ENCODE measurements at regions not wholly inside any gene's neighbourhood (a gene's known extent, or its start where the extent isn't known, plus 50 kb on each side); places are given as distances from the start of the nearest gene placed in this dataset.
"Not testable (repeated sequence)": the region's sequence is repeated elsewhere in the genome, so short reads cannot be mapped to it uniquely, and the experiment has no call there.

DNA sequence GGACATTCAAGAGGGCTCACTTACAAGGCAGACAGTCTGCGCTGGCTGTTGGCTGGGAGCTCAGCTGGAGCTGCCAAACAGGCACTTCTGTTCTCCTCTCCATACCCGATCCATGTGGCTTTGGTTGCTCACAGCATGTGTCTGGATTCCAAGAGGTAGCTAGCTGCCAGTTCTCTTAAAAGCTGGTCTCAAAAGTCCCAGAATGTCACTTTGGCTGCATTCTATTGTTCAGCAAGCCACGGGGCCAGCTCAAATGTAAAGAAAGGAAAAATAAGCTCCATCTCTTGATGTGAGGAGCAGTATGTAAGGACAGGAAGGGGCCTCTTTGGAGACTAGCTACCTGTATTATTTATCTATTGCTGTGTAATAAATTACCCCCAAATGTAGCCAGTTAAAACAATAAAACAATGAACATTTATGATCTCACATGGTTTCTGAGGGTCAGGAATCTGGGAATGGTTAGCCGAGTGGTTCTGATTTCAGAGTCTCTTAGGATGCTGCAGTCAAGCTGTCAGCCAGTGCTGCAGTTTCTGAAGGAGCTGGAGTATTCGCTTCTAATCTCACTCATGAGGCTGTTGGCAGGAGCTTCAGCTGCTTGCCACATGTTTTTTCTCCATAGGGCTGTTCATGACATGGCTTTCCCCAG is 112.7 kb upstream of the CLINT1 start:
- Histone ChIP-seq H3K27me3 (no peaks in the 10 kb centered on the region), H3K36me3 (no peaks in the 10 kb centered on the region), H3K4me3 (replicated peaks in 1 of 3) (no peak overlapping the region), H3K27ac (peak overlapping the region; percentile 7 to 41 (median 20)), H3K9me3 (no peaks in the 10 kb centered on the region), H3K4me1 (peaks cover 10% of the 10 kb centered on the region in 2 donors)
- 7 to 25% methylated on average over 5 of the region's 5 CpGs for WGBS, 2 donors
- intact Hi-C loops (cut with DNase I): no loop called here
- TF ChIP-seq POLR2A (IDR thresholded peaks at IDR 0.05): no peak
- TF ChIP-seq, protein P1, sequence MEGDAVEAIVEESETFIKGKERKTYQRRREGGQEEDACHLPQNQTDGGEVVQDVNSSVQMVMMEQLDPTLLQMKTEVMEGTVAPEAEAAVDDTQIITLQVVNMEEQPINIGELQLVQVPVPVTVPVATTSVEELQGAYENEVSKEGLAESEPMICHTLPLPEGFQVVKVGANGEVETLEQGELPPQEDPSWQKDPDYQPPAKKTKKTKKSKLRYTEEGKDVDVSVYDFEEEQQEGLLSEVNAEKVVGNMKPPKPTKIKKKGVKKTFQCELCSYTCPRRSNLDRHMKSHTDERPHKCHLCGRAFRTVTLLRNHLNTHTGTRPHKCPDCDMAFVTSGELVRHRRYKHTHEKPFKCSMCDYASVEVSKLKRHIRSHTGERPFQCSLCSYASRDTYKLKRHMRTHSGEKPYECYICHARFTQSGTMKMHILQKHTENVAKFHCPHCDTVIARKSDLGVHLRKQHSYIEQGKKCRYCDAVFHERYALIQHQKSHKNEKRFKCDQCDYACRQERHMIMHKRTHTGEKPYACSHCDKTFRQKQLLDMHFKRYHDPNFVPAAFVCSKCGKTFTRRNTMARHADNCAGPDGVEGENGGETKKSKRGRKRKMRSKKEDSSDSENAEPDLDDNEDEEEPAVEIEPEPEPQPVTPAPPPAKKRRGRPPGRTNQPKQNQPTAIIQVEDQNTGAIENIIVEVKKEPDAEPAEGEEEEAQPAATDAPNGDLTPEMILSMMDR (IDR thresholded peaks at IDR 0.05): no peak
- peak; percentile 85 to 88 for DNase-seq

DNA sequence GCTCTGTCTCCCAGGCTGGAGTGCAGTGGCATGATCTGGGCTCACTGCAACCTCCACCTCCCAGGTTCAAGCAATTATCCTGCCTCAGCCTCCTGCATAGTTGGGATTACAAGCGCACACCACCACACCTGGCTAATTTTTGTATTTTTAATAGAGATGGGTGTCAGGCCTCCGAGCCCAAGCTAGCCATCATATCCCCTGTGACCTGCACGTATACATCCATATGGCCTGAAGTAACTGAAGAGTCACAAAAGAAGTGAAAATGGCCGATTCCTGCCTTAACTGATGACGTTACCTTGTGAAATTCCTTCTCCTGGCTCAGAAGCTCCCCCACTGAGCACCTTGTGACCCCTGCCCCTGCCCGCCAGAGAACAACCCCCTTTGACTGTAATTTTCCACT is 109.6 kb upstream of the CLINT1 start:
- H3K4me3 ChIP-seq (replicated peaks in 1 of 3); DNase-seq; H3K27me3 ChIP-seq; H3K27ac ChIP-seq; intact Hi-C loops (cut with DNase I); H3K9me3 ChIP-seq; H3K36me3 ChIP-seq: not testable (repeated sequence)
- H3K4me1 ChIP-seq: peaks cover 10 to 16% of the 10 kb centered on the region in 2 donors
- WGBS, 2 donors: 80 to 89% methylated on average over 6 of the region's 6 CpGs

DNA sequence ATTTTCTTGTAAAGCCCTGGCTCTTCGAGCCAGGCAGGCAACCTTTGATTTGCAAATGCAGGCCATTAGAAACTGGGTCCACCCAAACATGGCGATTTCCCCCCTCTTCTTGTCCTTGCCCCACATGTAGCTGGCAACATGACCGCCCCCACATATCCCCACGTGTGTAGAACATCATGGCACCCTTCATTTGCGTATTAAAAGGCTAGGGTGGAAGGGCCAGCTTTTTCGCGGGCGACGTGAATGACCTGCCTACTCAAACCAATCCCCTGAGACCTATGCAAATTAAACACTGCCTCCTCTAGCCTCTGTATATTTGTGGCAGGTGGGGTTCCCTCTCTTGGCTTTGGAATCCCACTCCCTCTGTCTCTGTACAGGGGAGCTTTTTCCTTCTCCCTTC is 107.0 kb upstream of the CLINT1 start:
- no peak overlapping the region for H3K27ac ChIP-seq
- intact Hi-C loops (cut with DNase I): no loop called here
- peaks cover 9 to 23% of the 10 kb centered on the region in 2 donors for H3K4me1 ChIP-seq
- no peaks in the 10 kb centered on the region for H3K9me3 ChIP-seq
- WGBS, 2 donors: 88% methylated on average over 9 of the region's 9 CpGs
- H3K4me3 ChIP-seq (replicated peaks in 1 of 3): no peak overlapping the region
- H3K27me3 ChIP-seq: no peaks in the 10 kb centered on the region
- no peak for DNase-seq
- no peaks in the 10 kb centered on the region for H3K36me3 ChIP-seq
- TF ChIP-seq, protein P1 (IDR thresholded peaks at IDR 0.05): no peak
- TF ChIP-seq POLR2A (IDR thresholded peaks at IDR 0.05): no peak

DNA sequence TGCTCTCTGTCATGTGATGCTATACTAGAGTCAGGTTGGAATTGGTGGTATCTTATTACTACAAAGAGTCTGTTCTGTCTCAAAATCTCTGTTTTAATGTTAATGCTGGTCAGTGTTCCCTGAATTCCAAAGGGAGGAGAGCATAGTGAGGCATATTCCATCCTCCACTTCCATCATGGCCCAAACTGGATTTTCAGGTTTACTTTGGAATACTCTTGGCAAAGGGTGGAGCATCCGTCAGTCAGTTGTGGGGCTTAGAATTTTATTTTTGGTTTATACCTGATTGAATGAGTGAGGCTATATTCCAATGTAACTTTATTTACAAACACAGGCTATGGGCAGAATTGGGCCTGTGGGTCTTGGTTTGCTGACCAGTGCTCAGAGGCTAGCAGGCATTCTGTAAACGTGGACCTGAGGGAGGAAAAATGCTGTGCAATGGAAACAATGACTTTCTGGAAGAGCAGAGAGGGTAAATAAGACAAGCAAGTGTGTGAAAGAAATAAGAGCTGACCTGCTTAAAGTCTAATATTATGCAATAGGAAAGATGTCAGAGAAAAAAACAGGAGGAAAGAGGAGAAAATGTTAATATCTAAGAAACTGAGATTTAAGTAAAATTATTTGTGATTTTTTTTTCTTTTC is 106.2 kb upstream of the CLINT1 start:
- Histone ChIP-seq H3K27ac (peak overlapping the region in 2 of 3 donors; percentile 9 to 47), H3K27me3 (no peaks in the 10 kb centered on the region), H3K36me3 (no peaks in the 10 kb centered on the region), H3K9me3 (no peaks in the 10 kb centered on the region), H3K4me1 (peaks cover 13 to 26% of the 10 kb centered on the region in 2 donors), H3K4me3 (replicated peaks in 1 of 3) (no peak overlapping the region)
- DNase-seq: no peak
- 52 to 54% methylated on average over 2 of the region's 2 CpGs for WGBS, 2 donors
- intact Hi-C loops (cut with DNase I): no loop called here
- no peak for TF ChIP-seq POLR2A (IDR thresholded peaks at IDR 0.05)
- TF ChIP-seq, protein P1 (IDR thresholded peaks at IDR 0.05): no peak

DNA sequence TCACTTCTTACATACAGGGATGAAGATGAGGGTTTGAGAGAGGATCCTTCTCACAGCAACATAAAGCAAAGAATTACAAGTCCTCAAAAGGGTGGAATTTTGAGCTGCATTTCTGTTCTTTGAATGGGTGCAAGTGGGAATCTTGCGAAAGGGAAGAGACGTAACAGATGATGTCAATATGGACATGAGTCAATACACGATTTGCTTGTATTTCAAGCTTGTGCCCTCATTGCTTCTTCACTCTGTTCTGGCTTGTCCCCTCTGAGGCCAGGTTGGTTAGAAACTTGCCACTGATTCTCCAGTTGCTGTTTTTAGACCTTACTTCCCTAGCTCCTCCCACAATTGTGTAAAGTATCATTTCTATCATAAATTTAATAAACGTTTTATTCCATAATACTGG is 104.8 kb upstream of the CLINT1 start:
- intact Hi-C loops (cut with DNase I): no loop called here
- Histone ChIP-seq H3K27ac (no peak overlapping the region), H3K4me3 (replicated peaks in 1 of 3) (no peak overlapping the region), H3K27me3 (no peaks in the 10 kb centered on the region), H3K4me1 (peaks cover 13 to 26% of the 10 kb centered on the region in 2 donors), H3K9me3 (no peaks in the 10 kb centered on the region), H3K36me3 (no peaks in the 10 kb centered on the region)
- no peak for DNase-seq
- 87 to 89% methylated on average over 4 of the region's 4 CpGs for whole genome bisulfite sequencing, 2 donors
- TF ChIP-seq, protein P1 (IDR thresholded peaks at IDR 0.05): no peak
- no peak for TF ChIP-seq POLR2A (IDR thresholded peaks at IDR 0.05)

Data from thyroid gland (tissue), 4 donors.